ENCODE measurements at regions not wholly inside any gene's neighbourhood (a gene's known extent, or its start where the extent isn't known, plus 50 kb on each side); places are given as distances from the start of the nearest gene placed in this dataset.

DNA sequence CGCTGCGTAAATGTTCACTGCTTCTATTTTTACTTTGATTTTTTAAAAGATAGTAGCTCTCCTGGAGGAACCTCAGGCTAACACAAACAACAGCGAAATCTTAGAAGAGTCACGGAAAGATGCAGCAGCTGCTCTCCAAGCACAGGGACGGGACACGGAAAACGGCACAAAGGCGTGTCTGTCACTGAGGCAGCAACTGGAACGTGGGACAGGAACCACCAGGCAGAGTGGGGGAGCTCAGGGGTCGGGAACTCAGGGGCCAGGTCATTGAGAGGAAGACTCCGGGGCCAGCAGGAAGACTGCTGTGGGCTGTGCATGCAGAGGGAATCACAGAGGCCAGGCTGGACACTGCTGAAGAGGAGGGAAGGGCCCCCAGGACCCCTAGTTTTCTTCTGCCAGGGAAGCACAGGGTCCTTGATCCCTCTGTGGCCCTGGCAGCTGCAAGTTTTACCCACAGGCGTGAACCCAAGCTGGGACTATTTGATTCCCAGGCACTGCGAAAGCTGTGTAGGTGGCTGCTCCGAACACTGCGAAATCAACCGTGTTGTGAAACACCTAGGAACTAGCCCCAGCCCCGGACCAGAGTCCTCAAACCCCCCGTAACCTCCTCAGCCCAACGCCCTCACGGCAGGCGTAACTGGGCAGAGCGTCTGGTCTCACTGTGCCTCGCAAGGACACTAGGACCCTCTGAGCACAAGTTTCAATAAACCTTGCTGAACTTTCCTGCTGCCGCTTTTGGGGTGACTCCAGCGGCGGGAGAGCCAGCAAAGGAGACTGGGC is 263.0 kb downstream of the EIPR1 start:
- no peaks in the 10 kb centered on the region for H3K4me1 ChIP-seq (ENCODE audit: insufficient read depth, low read length, severe bottlenecking)
- no peaks in the 10 kb centered on the region for H3F3A ChIP-seq (ENCODE audit: insufficient read depth, low read length)
- H3K27me3 ChIP-seq (ENCODE audit: insufficient read depth, low read length): no peaks in the 10 kb centered on the region
- no peaks in the 10 kb centered on the region for H4K20me1 ChIP-seq (ENCODE audit: insufficient read depth, low read length)
- H3K79me2 ChIP-seq (ENCODE audit: insufficient read depth, low read length): no peaks in the 10 kb centered on the region
- no peaks in the 10 kb centered on the region for H3K9me2 ChIP-seq (ENCODE audit: low read depth, low read length)
- no peaks in the 10 kb centered on the region for H3K9me3 ChIP-seq (ENCODE audit: low read length)
- peaks cover 15% of the 10 kb centered on the region for H3K36me3 ChIP-seq (ENCODE audit: insufficient read depth, low read length)
- H3K4me3 ChIP-seq (ENCODE audit: low read depth, low read length, poor library complexity, severe bottlenecking): no peak overlapping the region
- no peak overlapping the region for H3K27ac ChIP-seq (ENCODE audit: low read depth, low read length, poor library complexity, severe bottlenecking)
- no peak overlapping the region for H3K4me2 ChIP-seq (ENCODE audit: low read length)
- no peak overlapping the region for H2AFZ ChIP-seq (ENCODE audit: low read length)
- TF ChIP-seq EZH2 (IDR thresholded peaks at IDR 0.05; ENCODE audit: borderline replicate concordance, low read length): no peak
- TF ChIP-seq, protein P1, sequence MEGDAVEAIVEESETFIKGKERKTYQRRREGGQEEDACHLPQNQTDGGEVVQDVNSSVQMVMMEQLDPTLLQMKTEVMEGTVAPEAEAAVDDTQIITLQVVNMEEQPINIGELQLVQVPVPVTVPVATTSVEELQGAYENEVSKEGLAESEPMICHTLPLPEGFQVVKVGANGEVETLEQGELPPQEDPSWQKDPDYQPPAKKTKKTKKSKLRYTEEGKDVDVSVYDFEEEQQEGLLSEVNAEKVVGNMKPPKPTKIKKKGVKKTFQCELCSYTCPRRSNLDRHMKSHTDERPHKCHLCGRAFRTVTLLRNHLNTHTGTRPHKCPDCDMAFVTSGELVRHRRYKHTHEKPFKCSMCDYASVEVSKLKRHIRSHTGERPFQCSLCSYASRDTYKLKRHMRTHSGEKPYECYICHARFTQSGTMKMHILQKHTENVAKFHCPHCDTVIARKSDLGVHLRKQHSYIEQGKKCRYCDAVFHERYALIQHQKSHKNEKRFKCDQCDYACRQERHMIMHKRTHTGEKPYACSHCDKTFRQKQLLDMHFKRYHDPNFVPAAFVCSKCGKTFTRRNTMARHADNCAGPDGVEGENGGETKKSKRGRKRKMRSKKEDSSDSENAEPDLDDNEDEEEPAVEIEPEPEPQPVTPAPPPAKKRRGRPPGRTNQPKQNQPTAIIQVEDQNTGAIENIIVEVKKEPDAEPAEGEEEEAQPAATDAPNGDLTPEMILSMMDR (IDR thresholded peaks at IDR 0.05; ENCODE audit: low read length): no peak
- no peak overlapping the region for H3K9ac ChIP-seq (ENCODE audit: low read length)

DNA sequence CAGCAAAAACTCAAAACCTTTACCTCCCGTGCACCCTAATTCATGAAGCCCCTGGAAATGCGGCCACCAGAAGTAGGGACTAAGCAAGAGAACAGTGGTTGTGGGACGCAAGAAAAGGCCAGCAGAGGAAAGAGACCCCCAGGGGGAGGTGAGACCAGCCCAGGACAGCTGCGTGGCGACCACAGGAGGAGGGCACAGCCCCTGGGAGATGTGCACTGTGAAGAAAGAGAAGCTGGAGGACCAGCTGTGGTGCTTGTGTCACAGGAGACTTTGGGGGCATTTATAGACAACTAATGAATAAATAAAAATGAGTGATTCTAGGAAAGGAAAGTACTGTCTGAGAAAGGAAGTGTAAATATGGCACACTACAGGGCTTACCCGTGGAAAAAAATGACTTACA is 263.8 kb downstream of the EIPR1 start:
- Histone ChIP-seq H3K9ac (ENCODE audit: low read length) (no peak overlapping the region), H3K79me2 (ENCODE audit: insufficient read depth, low read length) (no peaks in the 10 kb centered on the region), H3K4me2 (ENCODE audit: low read length) (no peak overlapping the region), H3K27ac (ENCODE audit: low read depth, low read length, poor library complexity, severe bottlenecking) (no peak overlapping the region), H3K27me3 (ENCODE audit: insufficient read depth, low read length) (no peaks in the 10 kb centered on the region), H3K36me3 (ENCODE audit: insufficient read depth, low read length) (peaks cover 15% of the 10 kb centered on the region; the same call in 1 of the 2 replicates), H3F3A (ENCODE audit: insufficient read depth, low read length) (no peaks in the 10 kb centered on the region), H2AFZ (ENCODE audit: low read length) (no peak overlapping the region), H3K4me3 (ENCODE audit: low read depth, low read length, poor library complexity, severe bottlenecking) (no peak overlapping the region), H3K9me3 (ENCODE audit: low read length) (no peaks in the 10 kb centered on the region), H3K9me2 (ENCODE audit: low read depth, low read length) (no peaks in the 10 kb centered on the region), H4K20me1 (ENCODE audit: insufficient read depth, low read length) (no peaks in the 10 kb centered on the region), H3K4me1 (ENCODE audit: insufficient read depth, low read length, severe bottlenecking) (no peaks in the 10 kb centered on the region)
- TF ChIP-seq, protein P1 (IDR thresholded peaks at IDR 0.05; ENCODE audit: low read length): no peak
- no peak for TF ChIP-seq EZH2 (IDR thresholded peaks at IDR 0.05; ENCODE audit: borderline replicate concordance, low read length)

DNA sequence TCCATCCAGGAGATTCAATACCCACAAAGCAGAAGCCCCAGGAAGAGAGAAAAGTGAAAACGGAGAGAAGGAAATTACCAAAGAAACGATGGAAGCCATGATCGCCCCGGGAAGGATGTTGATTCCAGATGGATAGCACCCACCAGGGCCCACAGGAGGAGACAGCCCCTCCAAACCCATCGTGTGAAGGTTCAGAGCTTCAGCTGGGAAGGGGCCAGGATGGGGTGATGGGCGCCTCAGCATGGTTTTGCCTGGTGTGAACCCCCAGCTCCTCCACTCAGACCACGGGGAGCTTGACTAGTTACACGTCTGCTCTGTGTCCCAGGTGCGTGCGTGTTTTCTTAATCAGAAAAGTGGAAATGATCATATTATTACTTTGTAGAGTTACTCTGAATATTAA is 264.5 kb downstream of the EIPR1 start:
- Histone ChIP-seq H3F3A (ENCODE audit: insufficient read depth, low read length) (no peaks in the 10 kb centered on the region), H3K4me1 (ENCODE audit: insufficient read depth, low read length, severe bottlenecking) (no peaks in the 10 kb centered on the region), H3K4me3 (ENCODE audit: low read depth, low read length, poor library complexity, severe bottlenecking) (no peak overlapping the region), H3K36me3 (ENCODE audit: insufficient read depth, low read length) (peaks cover 15% of the 10 kb centered on the region; the same call in 1 of the 2 replicates), H3K4me2 (ENCODE audit: low read length) (no peak overlapping the region), H3K9me3 (ENCODE audit: low read length) (no peaks in the 10 kb centered on the region), H3K27ac (ENCODE audit: low read depth, low read length, poor library complexity, severe bottlenecking) (no peak overlapping the region), H3K9me2 (ENCODE audit: low read depth, low read length) (no peaks in the 10 kb centered on the region), H3K27me3 (ENCODE audit: insufficient read depth, low read length) (no peaks in the 10 kb centered on the region), H2AFZ (ENCODE audit: low read length) (no peak overlapping the region), H3K79me2 (ENCODE audit: insufficient read depth, low read length) (no peaks in the 10 kb centered on the region), H3K9ac (ENCODE audit: low read length) (no peak overlapping the region), H4K20me1 (ENCODE audit: insufficient read depth, low read length) (no peaks in the 10 kb centered on the region)
- TF ChIP-seq, protein P1 (IDR thresholded peaks at IDR 0.05; ENCODE audit: low read length): no peak
- no peak for TF ChIP-seq EZH2 (IDR thresholded peaks at IDR 0.05; ENCODE audit: borderline replicate concordance, low read length)
